Cardiac muscle cell (in vitro differentiated cells and primary cell): ENCODE measurements at regions not wholly inside any gene's neighbourhood (a gene's known extent, or its start where the extent isn't known, plus 50 kb on each side); places are given as distances from the start of the nearest gene placed in this dataset.

ENCODE experiments used
- DNase-seq, 2 donors: peaks; one replicate each; pipeline versions ENCODE4 v3.0.0 to v3.0.0-alpha.2; 2010 to 2017; ENCODE audit warnings: low read depth in 1 of 2, low spot score in 1 of 2
- H3K27ac ChIP-seq: fragments of 200-600 bp; sonication (generic); 2 replicates; pipeline ENCODE4 v1.5.1; 2016
- H3K27me3 ChIP-seq: fragments of 200-600 bp; sonication (generic); 2 replicates; pipeline ENCODE4 v1.6.0; 2016; ENCODE audit warnings: control low read depth
- H3K36me3 ChIP-seq: fragments of 200-600 bp; sonication (generic); 2 replicates; pipeline ENCODE4 v1.5.1; 2016; ENCODE audit warnings: control low read depth
- H3K4me1 ChIP-seq: fragments of 200-600 bp; sonication (generic); 2 replicates; pipeline ENCODE4 v1.8.1; 2017; ENCODE audit warnings: low read depth, mild to moderate bottlenecking, mixed run types
- H3K4me3 ChIP-seq: fragments of 200-600 bp; sonication (generic); 2 replicates; pipeline ENCODE4 v1.5.1; 2016; ENCODE audit warnings: mild to moderate bottlenecking
- H3K9me3 ChIP-seq: fragments of 200-600 bp; sonication (generic); 2 replicates; pipeline ENCODE4 v1.5.1; 2017; ENCODE audit warnings: low read depth, mild to moderate bottlenecking, control low read depth
- TF ChIP-seq, protein P1 (sequence below): IDR thresholded peaks from 2 replicates; pipeline ENCODE4 v1.5.1; 2012; ENCODE audit warnings: low read depth, mild to moderate bottlenecking, low read length

DNA sequence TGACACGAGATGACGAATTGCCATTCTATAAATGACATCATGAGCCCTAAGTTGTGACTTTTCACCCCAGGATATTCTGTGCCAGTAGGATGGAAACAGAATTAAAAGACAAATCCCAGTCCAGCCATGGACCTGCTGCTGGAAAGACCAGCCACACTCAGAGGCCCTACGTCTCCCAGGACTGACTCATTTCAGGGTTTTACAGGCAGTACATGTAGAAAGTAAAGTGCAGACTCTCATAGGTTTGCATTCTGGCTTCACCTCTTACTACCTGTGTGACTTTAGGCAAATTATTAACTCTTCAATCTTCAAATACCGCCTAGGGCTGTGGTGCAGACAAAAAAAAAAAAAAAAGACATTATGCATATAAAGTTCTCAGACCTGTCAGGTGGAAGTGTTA, 188.8 kb downstream of the NEBL start:
- no peaks in the 10 kb centered on the region for H3K4me1 ChIP-seq
- TF ChIP-seq, protein P1, sequence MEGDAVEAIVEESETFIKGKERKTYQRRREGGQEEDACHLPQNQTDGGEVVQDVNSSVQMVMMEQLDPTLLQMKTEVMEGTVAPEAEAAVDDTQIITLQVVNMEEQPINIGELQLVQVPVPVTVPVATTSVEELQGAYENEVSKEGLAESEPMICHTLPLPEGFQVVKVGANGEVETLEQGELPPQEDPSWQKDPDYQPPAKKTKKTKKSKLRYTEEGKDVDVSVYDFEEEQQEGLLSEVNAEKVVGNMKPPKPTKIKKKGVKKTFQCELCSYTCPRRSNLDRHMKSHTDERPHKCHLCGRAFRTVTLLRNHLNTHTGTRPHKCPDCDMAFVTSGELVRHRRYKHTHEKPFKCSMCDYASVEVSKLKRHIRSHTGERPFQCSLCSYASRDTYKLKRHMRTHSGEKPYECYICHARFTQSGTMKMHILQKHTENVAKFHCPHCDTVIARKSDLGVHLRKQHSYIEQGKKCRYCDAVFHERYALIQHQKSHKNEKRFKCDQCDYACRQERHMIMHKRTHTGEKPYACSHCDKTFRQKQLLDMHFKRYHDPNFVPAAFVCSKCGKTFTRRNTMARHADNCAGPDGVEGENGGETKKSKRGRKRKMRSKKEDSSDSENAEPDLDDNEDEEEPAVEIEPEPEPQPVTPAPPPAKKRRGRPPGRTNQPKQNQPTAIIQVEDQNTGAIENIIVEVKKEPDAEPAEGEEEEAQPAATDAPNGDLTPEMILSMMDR: no peak
- no peak overlapping the region for H3K4me3 ChIP-seq
- H3K9me3 ChIP-seq: no peaks in the 10 kb centered on the region
- no peaks in the 10 kb centered on the region for H3K27me3 ChIP-seq
- DNase-seq: no peak
- H3K36me3 ChIP-seq: no peaks in the 10 kb centered on the region
- no peak overlapping the region for H3K27ac ChIP-seq

DNA sequence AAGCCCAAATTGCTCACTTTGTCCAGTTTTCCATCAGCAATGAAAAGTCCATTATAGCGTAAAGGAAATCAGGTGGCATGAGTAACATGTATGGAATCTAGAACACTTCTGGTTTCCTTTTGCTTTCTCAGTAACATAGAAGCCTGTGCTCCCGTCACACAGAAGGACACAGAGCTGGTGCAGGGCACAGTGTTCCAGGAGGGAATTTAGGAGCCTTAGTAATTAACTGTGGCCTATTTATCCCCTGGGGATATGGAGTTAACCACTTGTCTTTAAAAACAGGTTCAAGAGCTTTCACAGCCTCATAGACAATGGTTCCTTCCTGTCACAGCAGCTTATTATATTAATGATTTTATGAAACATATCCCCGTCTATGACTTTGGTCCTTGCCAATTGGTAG, 189.9 kb downstream of the NEBL start:
- H3K4me1 ChIP-seq: no peaks in the 10 kb centered on the region
- no peak overlapping the region for H3K4me3 ChIP-seq
- no peaks in the 10 kb centered on the region for H3K27me3 ChIP-seq
- TF ChIP-seq, protein P1: no peak
- H3K9me3 ChIP-seq: no peaks in the 10 kb centered on the region
- no peak for DNase-seq
- no peak overlapping the region for H3K27ac ChIP-seq
- H3K36me3 ChIP-seq: no peaks in the 10 kb centered on the region

DNA sequence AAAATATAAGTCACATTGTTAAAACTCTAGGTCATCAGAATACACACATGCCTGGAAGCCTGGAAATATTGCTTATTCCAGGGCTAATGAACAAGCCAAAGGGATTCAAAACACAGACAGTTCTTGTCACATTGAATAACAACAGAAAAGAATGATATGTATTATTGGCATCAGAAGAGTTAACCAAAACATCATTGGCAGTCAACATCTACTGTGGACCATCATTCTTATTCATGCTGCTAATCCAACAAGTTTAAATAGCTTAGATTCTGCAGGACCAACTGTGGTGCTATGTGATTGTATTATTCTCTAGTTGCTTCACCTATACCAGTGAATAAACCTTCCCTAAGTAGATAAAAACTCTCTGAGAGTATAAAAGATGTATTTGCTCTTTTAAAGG, 198.3 kb downstream of the NEBL start:
- Histone ChIP-seq H3K9me3 (no peaks in the 10 kb centered on the region), H3K36me3 (no peaks in the 10 kb centered on the region), H3K4me1 (no peaks in the 10 kb centered on the region), H3K27ac (no peak overlapping the region), H3K4me3 (no peak overlapping the region), H3K27me3 (no peaks in the 10 kb centered on the region)
- no peak for DNase-seq
- TF ChIP-seq, protein P1: no peak

DNA sequence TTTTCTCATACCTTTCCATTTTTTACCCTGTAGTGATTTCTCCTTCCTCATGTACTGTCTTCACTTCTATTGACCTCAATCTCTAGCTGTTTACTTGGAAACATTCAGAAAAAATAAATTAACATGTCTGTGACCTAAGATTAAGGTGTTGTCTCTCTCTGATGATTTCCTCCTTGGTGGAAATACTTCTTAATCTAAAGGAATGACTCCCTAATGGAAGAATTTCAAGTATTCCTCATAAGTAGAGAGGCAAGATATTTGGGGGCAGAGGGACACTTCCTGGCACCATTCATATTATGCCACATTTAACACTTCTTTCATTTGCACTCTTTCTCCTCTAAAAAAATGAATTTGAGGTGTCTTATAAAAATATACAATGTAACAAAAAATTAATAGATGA, 202.8 kb downstream of the NEBL start:
- no peak overlapping the region for H3K4me3 ChIP-seq
- H3K27me3 ChIP-seq: no peaks in the 10 kb centered on the region
- TF ChIP-seq, protein P1: no peak
- H3K9me3 ChIP-seq: no peaks in the 10 kb centered on the region
- H3K36me3 ChIP-seq: no peaks in the 10 kb centered on the region
- H3K4me1 ChIP-seq: no peaks in the 10 kb centered on the region
- DNase-seq: no peak
- H3K27ac ChIP-seq: no peak overlapping the region

DNA sequence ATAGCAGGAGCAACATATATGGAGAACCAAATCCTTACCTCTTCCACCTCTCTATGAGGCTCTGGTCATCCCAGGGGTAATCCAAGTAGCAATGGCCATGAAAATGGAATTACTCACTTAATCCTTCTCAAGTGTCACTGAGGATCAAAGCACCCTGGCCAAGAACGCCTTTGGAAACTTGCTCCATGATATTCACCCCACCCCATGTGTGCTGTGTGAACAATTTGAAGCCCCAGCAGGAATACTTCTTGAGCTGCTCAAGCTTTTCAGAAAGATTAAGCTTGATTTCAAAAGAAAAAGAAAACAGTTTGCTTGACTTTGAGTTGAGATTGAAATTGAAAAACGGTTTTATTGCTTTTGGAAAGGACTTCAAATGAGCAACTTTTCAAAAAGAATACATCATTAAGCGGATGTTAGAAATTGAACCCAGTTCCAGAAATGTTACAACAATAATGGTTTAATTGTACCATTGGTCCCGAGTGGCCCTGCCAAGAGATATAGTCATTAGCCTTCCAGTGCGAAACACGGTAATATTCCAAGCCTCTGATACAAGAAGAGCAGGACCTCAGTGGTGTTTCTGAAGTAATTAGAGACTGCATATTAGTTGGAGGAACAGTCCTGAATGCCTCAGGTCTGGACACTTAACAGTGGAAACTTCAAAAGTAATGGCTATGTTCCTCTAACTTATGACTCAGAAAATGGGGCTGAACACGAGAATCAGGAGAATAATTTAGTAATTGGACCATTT, 208.1 kb downstream of the NEBL start:
- Histone ChIP-seq H3K9me3 (no peaks in the 10 kb centered on the region), H3K4me1 (no peaks in the 10 kb centered on the region), H3K4me3 (no peak overlapping the region), H3K27ac (no peak overlapping the region), H3K27me3 (no peaks in the 10 kb centered on the region), H3K36me3 (no peaks in the 10 kb centered on the region)
- TF ChIP-seq, protein P1: no peak
- DNase-seq: no peak
